PFSK-1 (cell line): ENCODE measurements at regions not wholly inside any gene's neighbourhood (a gene's known extent, or its start where the extent isn't known, plus 50 kb on each side); places are given as distances from the start of the nearest gene placed in this dataset.

Source experiments
- FOXP2 ChIP-seq: optimal IDR thresholded peaks from 2 replicates; pipeline ENCODE3; 2011; ENCODE audit warnings: borderline replicate concordance, control low read depth, inconsistent platforms; ENCODE audit not compliant: insufficient read depth; ENCODE audit errors: extremely low read length, extremely low read depth
- POLR2AphosphoS5 ChIP-seq: IDR thresholded peaks from 2 replicates; pipeline ENCODE4 v1.6.1; 2012; ENCODE audit warnings: low read depth, mild to moderate bottlenecking, control low read depth, low read length, moderate library complexity
- REST ChIP-seq, 2 experiments: IDR thresholded peaks; 2 replicates each; pipeline versions ENCODE4 v1.6.1 to v1.8.0; 2011 to 2012; ENCODE audit warnings: low read depth in 2 of 2, low read length in 2 of 2, control low read depth in 1 of 2, inconsistent platforms in 1 of 2, mild to moderate bottlenecking in 1 of 2, moderate library complexity in 1 of 2; ENCODE audit not compliant: insufficient read depth in 1 of 2
- SIN3A ChIP-seq: IDR thresholded peaks from 2 replicates; pipeline ENCODE4 v1.6.1; 2012; ENCODE audit warnings: mild to moderate bottlenecking, low read length, moderate library complexity, borderline replicate concordance; ENCODE audit not compliant: insufficient read depth
- TAF1 ChIP-seq: IDR thresholded peaks from 2 replicates; pipeline ENCODE4 v1.6.1; 2012; ENCODE audit warnings: low read length, control low read depth, borderline replicate concordance; ENCODE audit not compliant: insufficient read depth

- TF ChIP-seq POLR2AphosphoS5 (no peak), SIN3A (no peak), REST (IDR thresholded peaks at IDR 0.05; ENCODE audit: insufficient read depth in 1 of 2, low read depth in 2 of 2, low read length in 2 of 2) (no peak), TAF1 (no peak), FOXP2 (no peak)
Observed at GRCh38 chr13:91139232-91139631, 208.3 kb upstream of the MIR17HG start.

GRCh38 chr13:91141543-91142061 lies 205.9 kb upstream of the MIR17HG start:
- no peak for TF ChIP-seq REST (IDR thresholded peaks at IDR 0.05; ENCODE audit: insufficient read depth in 1 of 2, low read depth in 2 of 2, low read length in 2 of 2)
- TF ChIP-seq POLR2AphosphoS5, result no peak
- no peak for TF ChIP-seq SIN3A

- TF ChIP-seq FOXP2 (no peak), REST (IDR thresholded peaks at IDR 0.05; ENCODE audit: insufficient read depth in 1 of 2, low read depth in 2 of 2, low read length in 2 of 2) (no peak), TAF1 (no peak), POLR2AphosphoS5 (no peak), SIN3A (no peak)
Observed at GRCh38 chr13:91142572-91142971, 204.9 kb upstream of the MIR17HG start.

- TF ChIP-seq TAF1 (no peak), POLR2AphosphoS5 (no peak), FOXP2 (no peak), SIN3A (no peak), REST (IDR thresholded peaks at IDR 0.05; ENCODE audit: insufficient read depth in 1 of 2, low read depth in 2 of 2, low read length in 2 of 2) (no peak)
Observed at GRCh38 chr13:91144054-91144453, 203.4 kb upstream of the MIR17HG start.

GRCh38 chr13:91144486-91144885 lies 203.0 kb upstream of the MIR17HG start:
- TF ChIP-seq FOXP2 (no peak), POLR2AphosphoS5 (no peak), SIN3A (no peak), TAF1 (no peak), REST (IDR thresholded peaks at IDR 0.05; ENCODE audit: insufficient read depth in 1 of 2, low read depth in 2 of 2, low read length in 2 of 2) (no peak)
